Loucy (cell line): ENCODE measurements at regions not wholly inside any gene's neighbourhood (a gene's known extent, or its start where the extent isn't known, plus 50 kb on each side); places are given as distances from the start of the nearest gene placed in this dataset.

ENCODE experiments used
- CTCF ChIP-seq: fragments of 200-600 bp; sonication (generic); conservative IDR thresholded peaks from 2 replicates; pipeline ENCODE4 v1.5.1; 2014; ENCODE audit warnings: mild to moderate bottlenecking, antibody characterized with exemption, low read length
- EZH2phosphoT487 ChIP-seq: fragments of 200-600 bp; IDR thresholded peaks from 2 replicates; pipeline ENCODE4 v1.6.1; 2018; ENCODE audit warnings: antibody characterized with exemption, mild to moderate bottlenecking, moderate library complexity, borderline replicate concordance

DNA sequence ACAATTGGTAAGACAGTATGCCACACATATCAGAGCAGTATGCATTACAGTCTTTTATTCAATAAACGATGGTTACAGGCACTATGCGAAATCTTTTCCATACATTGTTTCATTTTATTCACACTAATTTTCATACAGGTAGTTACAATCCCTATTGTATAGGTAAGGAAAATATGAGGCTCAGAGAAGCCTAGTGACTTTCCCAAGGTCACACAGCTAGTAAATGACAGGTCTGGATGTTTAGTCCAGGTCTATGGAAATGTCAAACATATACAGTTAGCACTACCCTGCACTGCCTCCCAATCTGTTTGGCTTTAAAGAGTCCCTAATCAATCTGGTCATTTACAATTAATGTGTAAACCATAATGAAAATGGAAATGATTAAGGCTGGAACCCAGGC lies 372.2 kb downstream of the MTX2 start:
- TF ChIP-seq CTCF = no peak
- no peak for TF ChIP-seq EZH2phosphoT487
